Lower leg skin (tissue), 3 donors: ENCODE measurements at regions not wholly inside any gene's neighbourhood (a gene's known extent, or its start where the extent isn't known, plus 50 kb on each side); places are given as distances from the start of the nearest gene placed in this dataset.

Experiments
- CTCF ChIP-seq, 3 donors: fragments of 450-650 bp; IDR thresholded peaks; one replicate each; pipeline ENCODE4 v1.5.1; 2016; ENCODE audit warnings: antibody characterized with exemption in 3 of 3, mild to moderate bottlenecking in 3 of 3, moderate library complexity in 2 of 3
- POLR2A ChIP-seq, 2 donors: fragments of 450-650 bp; IDR thresholded peaks; one replicate each; pipeline ENCODE4 v1.6.1; 2016 to 2017; ENCODE audit warnings: antibody characterized with exemption in 2 of 2, mild to moderate bottlenecking in 1 of 2, moderate library complexity in 1 of 2

DNA sequence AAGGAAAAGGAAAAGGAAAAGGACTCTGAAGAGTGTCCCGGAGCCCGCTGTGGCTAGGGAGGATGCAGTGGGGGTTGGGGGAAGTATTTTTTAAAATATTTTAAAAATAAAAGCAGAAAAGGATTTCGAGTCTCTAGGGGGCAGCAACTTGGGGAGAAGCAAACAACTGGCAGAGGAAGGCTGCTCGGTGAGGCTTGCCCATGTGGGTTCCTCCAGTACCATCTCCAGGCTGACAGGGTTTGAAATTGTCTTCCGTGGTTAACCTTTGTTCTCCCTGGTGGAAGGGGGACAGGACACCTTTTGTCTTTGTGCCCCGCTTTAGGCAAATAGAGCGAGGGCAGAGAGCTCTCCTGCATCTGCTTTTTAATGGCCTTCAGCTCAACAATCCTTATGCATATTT lies 60.4 kb upstream of the SNX9 start:
- TF ChIP-seq CTCF (IDR thresholded peaks at IDR 0.05) (no peak), POLR2A (IDR thresholded peaks at IDR 0.05) (no peak)
